ENCODE measurements at regions not wholly inside any gene's neighbourhood (a gene's known extent, or its start where the extent isn't known, plus 50 kb on each side); places are given as distances from the start of the nearest gene placed in this dataset.

- no peaks in the 10 kb centered on the region for H3K79me2 ChIP-seq (ENCODE audit: insufficient read depth, low read length)
- POLR2A ChIA-PET: no interaction called here
- peaks cover 22% of the 10 kb centered on the region; the same call in 1 of the 2 replicates for H3K27me3 ChIP-seq (ENCODE audit: insufficient read depth, low read length)
- no peak overlapping the region for H3K27ac ChIP-seq (ENCODE audit: low read depth, low read length)
- no peaks in the 10 kb centered on the region for H4K20me1 ChIP-seq (ENCODE audit: insufficient read depth)
- H3K9me3 ChIP-seq (ENCODE audit: control insufficient read depth in 1 of 2, insufficient read depth in 1 of 2, low read depth in 1 of 2, low read length in 2 of 2): no peaks in the 10 kb centered on the region
- no peak for TF ChIP-seq ZNF274 (IDR thresholded peaks at IDR 0.05; ENCODE audit: low read depth, low read length)
- no peak for TF ChIP-seq CBX3 (IDR thresholded peaks at IDR 0.05; ENCODE audit: low read depth)
- TF ChIP-seq, protein P1, sequence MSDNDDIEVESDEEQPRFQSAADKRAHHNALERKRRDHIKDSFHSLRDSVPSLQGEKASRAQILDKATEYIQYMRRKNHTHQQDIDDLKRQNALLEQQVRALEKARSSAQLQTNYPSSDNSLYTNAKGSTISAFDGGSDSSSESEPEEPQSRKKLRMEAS (IDR thresholded peaks at IDR 0.05): no peak
- no peak for TF ChIP-seq FOSL1 (IDR thresholded peaks at IDR 0.05; ENCODE audit: low read depth)
- TF ChIP-seq EGR1 (IDR thresholded peaks at IDR 0.05; ENCODE audit: low read depth): no peak
- TF ChIP-seq SRF (IDR thresholded peaks at IDR 0.05; ENCODE audit: low read depth): no peak
- TF ChIP-seq, protein P2, sequence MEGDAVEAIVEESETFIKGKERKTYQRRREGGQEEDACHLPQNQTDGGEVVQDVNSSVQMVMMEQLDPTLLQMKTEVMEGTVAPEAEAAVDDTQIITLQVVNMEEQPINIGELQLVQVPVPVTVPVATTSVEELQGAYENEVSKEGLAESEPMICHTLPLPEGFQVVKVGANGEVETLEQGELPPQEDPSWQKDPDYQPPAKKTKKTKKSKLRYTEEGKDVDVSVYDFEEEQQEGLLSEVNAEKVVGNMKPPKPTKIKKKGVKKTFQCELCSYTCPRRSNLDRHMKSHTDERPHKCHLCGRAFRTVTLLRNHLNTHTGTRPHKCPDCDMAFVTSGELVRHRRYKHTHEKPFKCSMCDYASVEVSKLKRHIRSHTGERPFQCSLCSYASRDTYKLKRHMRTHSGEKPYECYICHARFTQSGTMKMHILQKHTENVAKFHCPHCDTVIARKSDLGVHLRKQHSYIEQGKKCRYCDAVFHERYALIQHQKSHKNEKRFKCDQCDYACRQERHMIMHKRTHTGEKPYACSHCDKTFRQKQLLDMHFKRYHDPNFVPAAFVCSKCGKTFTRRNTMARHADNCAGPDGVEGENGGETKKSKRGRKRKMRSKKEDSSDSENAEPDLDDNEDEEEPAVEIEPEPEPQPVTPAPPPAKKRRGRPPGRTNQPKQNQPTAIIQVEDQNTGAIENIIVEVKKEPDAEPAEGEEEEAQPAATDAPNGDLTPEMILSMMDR (IDR thresholded peaks at IDR 0.05 in 2 of 3, conservative IDR thresholded peaks at IDR 0.05 in 1 of 3; ENCODE audit: borderline replicate concordance in 1 of 3, insufficient read depth in 1 of 3, low read depth in 2 of 3, low read length in 2 of 3): no peak
- TF ChIP-seq, protein P3, sequence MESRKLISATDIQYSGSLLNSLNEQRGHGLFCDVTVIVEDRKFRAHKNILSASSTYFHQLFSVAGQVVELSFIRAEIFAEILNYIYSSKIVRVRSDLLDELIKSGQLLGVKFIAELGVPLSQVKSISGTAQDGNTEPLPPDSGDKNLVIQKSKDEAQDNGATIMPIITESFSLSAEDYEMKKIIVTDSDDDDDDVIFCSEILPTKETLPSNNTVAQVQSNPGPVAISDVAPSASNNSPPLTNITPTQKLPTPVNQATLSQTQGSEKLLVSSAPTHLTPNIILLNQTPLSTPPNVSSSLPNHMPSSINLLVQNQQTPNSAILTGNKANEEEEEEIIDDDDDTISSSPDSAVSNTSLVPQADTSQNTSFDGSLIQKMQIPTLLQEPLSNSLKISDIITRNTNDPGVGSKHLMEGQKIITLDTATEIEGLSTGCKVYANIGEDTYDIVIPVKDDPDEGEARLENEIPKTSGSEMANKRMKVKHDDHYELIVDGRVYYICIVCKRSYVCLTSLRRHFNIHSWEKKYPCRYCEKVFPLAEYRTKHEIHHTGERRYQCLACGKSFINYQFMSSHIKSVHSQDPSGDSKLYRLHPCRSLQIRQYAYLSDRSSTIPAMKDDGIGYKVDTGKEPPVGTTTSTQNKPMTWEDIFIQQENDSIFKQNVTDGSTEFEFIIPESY (IDR thresholded peaks at IDR 0.05; ENCODE audit: extremely low read depth, insufficient replicate concordance, low read length): no peak
- no peak for TF ChIP-seq REST (IDR thresholded peaks at IDR 0.05; ENCODE audit: low read depth)
- no peak for TF ChIP-seq YY1 (IDR thresholded peaks at IDR 0.05; ENCODE audit: extremely low read depth, insufficient replicate concordance, low read depth, low read length)
- TF ChIP-seq SP1 (IDR thresholded peaks at IDR 0.05; ENCODE audit: low read depth): no peak
- TF ChIP-seq ELF1 (IDR thresholded peaks at IDR 0.05; ENCODE audit: borderline replicate concordance, low read depth): no peak
- no peak for TF ChIP-seq POLR2AphosphoS5 (IDR thresholded peaks at IDR 0.05; ENCODE audit: low read depth, low read length)
- TF ChIP-seq RAD21 (IDR thresholded peaks at IDR 0.05; ENCODE audit: low read depth): no peak
- TF ChIP-seq EZH2phosphoT487 (IDR thresholded peaks at IDR 0.05; ENCODE audit: borderline replicate concordance): no peak
- no peak for TF ChIP-seq CEBPB (IDR thresholded peaks at IDR 0.05; ENCODE audit: low read depth)
- no peak for TF ChIP-seq ZFX (IDR thresholded peaks at IDR 0.05)
- TF ChIP-seq EZH2 (IDR thresholded peaks at IDR 0.05): no peak
- H3K4me1 ChIP-seq (ENCODE audit: control insufficient read depth in 1 of 2, insufficient read depth in 2 of 2, low read length in 2 of 2): no peaks in the 10 kb centered on the region
- intact Hi-C loops (cut with micrococcal nuclease): no loop called here
- RAD21 ChIA-PET (ENCODE audit: low non-redundant PET in 1 of 2, low total read pairs in 2 of 2, uncharacterized antibody in 2 of 2, unreplicated experiment in 2 of 2): no interaction called here
- no peak for DNase-seq (ENCODE audit: low read depth, low spot score)
- H3K4me3 ChIP-seq (replicated peaks in 1 of 2; ENCODE audit: low read depth in 1 of 2, low read length in 2 of 2): no peak overlapping the region
- BruUV-seq (replicated peaks): no TSS peak
- H2AFZ ChIP-seq (ENCODE audit: low read depth, low read length, poor library complexity, severe bottlenecking): no peak overlapping the region
- H3K4me2 ChIP-seq (ENCODE audit: low read length): no peak overlapping the region
- no peaks in the 10 kb centered on the region for H3K9me2 ChIP-seq (ENCODE audit: insufficient read depth)
- CTCF ChIA-PET: no interaction called here
- H3K36me3 ChIP-seq (ENCODE audit: control insufficient read depth in 1 of 2, insufficient read depth in 2 of 2, low read length in 2 of 2): no peaks in the 10 kb centered on the region
- H3K9ac ChIP-seq (ENCODE audit: low read length): no peak overlapping the region
- ATAC-seq: peak; percentile 66
These were observed 126.9 kb upstream of the NCK2 start for GRCh38 chr2:105617631-105618350.

Measured in HCT116 (cell line).